ENCODE measurements at regions not wholly inside any gene's neighbourhood (a gene's known extent, or its start where the extent isn't known, plus 50 kb on each side); places are given as distances from the start of the nearest gene placed in this dataset.
A peak's percentile ranks its signal among the peaks of the same experiment; 100 is the strongest.

DNA sequence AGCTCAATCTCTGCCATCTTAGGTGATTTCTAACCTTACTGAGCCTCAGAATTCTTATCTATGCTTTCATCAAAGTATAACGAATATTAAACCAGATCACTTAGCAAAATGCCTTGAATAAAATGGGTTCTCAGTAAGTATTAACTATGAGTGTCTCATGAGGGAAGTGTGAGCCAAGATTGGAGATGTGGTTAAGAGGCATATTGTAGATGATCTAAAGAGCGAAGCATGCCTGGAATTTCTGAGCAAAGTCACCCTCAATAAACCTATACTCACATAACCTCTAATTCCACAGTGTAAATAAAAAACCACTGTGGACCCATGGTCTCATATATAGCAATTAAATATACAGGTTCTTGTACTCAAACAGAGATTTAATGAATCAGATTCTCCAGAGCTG is 193.1 kb upstream of the FSCB start:
- Histone ChIP-seq H3K9me3 (replicated peaks in 1 of 11) (peaks cover 0 to 10% (median 0%) of the 10 kb centered on the region in 11 experiments; a peak in 2 of 22 replicates), H4K20me1 (no peaks in the 10 kb centered on the region), H3K4me3 (no peak overlapping the region), H3K36me3 (no peaks in the 10 kb centered on the region), H3K4me2 (no peak overlapping the region), H3K27me3 (no peaks in the 10 kb centered on the region), H3K27ac (no peak overlapping the region), H3K4me1 (no peaks in the 10 kb centered on the region), H3K9ac (no peak overlapping the region)
- TF ChIP-seq Cebpa-rat (IDR thresholded peaks at IDR 0.05) = no peak

DNA sequence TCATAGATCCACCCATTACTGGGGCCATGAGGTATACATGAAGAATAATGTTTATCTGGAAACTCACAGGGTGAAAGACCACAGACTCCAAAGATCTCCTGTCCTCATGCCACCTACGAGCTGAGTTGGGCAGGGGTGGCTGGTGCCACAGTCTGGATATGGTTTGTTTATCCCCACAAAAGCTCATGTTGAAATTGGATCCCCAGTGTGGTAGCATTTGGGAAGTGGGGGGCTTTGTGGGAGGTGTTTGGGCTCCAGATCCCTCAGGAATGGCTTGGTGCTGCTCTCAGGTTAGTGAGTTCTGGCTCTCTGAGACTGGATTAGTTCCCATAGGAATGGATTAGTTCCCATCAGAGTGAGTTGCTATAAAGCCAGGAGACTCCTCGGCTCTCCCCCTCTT is 192.3 kb upstream of the FSCB start:
- Histone ChIP-seq H3K4me1 (no peaks in the 10 kb centered on the region), H3K4me3 (no peak overlapping the region), H3K27me3 (no peaks in the 10 kb centered on the region), H4K20me1 (no peaks in the 10 kb centered on the region), H3K36me3 (no peaks in the 10 kb centered on the region), H3K27ac (no peak overlapping the region), H3K9me3 (replicated peaks in 1 of 11) (peaks cover 0 to 10% (median 0%) of the 10 kb centered on the region in 11 experiments; a peak in 2 of 22 replicates), H3K9ac (no peak overlapping the region), H3K4me2 (no peak overlapping the region)
- TF ChIP-seq Cebpa-rat (IDR thresholded peaks at IDR 0.05) = no peak

DNA sequence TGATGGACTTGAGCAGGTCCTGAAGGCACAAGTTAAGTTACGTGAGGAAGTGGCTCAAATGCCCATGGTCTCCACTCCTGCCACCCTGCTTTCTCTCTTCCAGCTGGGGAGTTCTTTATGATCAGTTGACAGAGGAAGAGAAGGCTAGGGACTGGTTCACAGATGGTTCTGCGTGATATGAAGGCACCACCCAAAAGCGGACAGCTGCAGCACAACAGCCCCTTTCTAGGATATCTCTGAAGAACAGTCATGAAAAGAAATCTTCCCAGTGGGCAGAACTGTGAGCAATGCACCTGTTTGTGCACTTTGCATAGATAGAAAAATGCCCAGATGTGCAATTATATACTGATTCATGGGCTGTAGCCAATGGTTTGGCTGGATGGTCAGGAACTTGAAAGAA is 162.4 kb upstream of the FSCB start:
- peaks cover 15 to 26% (median 20%) of the 10 kb centered on the region in 11 experiments; a peak in 21 of 22 replicates for H3K9me3 ChIP-seq (replicated peaks in 1 of 11)
- no peak overlapping the region for H3K4me2 ChIP-seq
- H3K4me3 ChIP-seq = no peak overlapping the region
- TF ChIP-seq Cebpa-rat (IDR thresholded peaks at IDR 0.05) = no peak
- no peak overlapping the region for H3K9ac ChIP-seq
- no peaks in the 10 kb centered on the region for H4K20me1 ChIP-seq
- H3K27ac ChIP-seq = no peak overlapping the region
- no peaks in the 10 kb centered on the region for H3K36me3 ChIP-seq
- H3K4me1 ChIP-seq = no peaks in the 10 kb centered on the region
- no peaks in the 10 kb centered on the region for H3K27me3 ChIP-seq

DNA sequence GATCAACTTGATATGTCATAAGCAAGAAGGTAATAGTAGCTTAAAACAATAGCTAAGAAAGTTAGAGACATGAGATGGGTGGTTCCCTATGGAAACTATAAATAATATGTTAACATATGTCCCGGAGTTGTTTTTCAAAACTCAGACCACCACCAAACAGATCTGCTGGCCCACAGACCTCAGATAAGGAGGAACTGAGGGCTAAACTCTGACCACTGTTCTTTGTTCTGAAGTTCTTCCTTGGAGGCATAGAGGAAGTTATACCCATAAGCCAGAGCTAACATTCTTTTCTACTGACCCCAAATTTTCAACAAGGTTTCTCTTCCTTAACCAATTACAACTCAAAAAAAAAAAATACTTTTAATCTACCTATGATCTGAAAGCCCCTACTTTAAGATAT is 156.1 kb upstream of the FSCB start:
- Histone ChIP-seq H3K4me1 (peaks cover 0 to 14% (median 6%) of the 10 kb centered on the region in 10 experiments; a peak in 10 of 20 replicates), H3K9ac (no peak overlapping the region), H3K27ac (no peak overlapping the region), H3K36me3 (no peaks in the 10 kb centered on the region), H3K4me3 (no peak overlapping the region), H3K9me3 (replicated peaks in 1 of 11) (peaks cover 0 to 7% (median 0%) of the 10 kb centered on the region in 11 experiments; a peak in 1 of 22 replicates), H3K27me3 (no peaks in the 10 kb centered on the region), H4K20me1 (no peaks in the 10 kb centered on the region), H3K4me2 (peak overlapping the region in 1 of 11 experiments; percentile 7; a peak in 3 of 22 replicates)
- no peak for TF ChIP-seq Cebpa-rat (IDR thresholded peaks at IDR 0.05)

DNA sequence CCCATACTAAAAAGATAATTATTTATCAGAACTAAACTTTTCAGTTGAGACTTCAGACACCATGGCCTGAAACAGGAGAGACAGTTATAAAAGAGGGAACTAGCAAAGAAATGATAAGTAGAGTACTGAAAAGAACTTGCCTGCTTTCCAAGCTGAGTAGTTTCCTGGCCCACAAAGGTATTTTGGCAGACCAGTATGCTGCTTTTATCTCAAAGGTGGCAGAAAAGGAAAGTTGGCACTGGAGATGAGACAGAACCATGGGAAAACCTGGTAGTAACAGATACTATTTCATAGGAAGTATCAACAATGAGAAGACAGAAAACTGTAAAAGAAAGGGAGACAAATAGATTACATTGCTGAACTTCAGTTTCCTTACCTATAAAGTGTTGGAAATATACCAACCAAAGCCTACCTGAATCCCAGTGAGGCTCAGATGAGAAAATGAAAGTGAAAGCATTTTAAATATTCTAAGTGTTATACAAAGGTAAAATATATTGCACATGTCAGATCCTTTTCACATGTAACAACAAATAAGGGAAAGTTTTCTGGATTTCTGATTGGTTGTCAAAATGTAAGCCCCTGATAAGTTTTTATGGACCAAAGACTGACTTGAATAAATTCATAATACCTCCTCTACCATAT is 155.3 kb upstream of the FSCB start:
- Histone ChIP-seq H3K4me1 (peaks cover 0 to 14% (median 6%) of the 10 kb centered on the region in 10 experiments; a peak in 10 of 20 replicates), H3K9ac (no peak overlapping the region), H3K27me3 (no peaks in the 10 kb centered on the region), H3K4me2 (peak overlapping the region in 1 of 11 experiments; percentile 7; a peak in 2 of 22 replicates), H3K27ac (no peak overlapping the region), H3K9me3 (replicated peaks in 1 of 11) (peaks cover 0 to 7% (median 0%) of the 10 kb centered on the region in 11 experiments; a peak in 1 of 22 replicates), H3K4me3 (no peak overlapping the region), H3K36me3 (no peaks in the 10 kb centered on the region), H4K20me1 (no peaks in the 10 kb centered on the region)
- no peak for TF ChIP-seq Cebpa-rat (IDR thresholded peaks at IDR 0.05)

DNA sequence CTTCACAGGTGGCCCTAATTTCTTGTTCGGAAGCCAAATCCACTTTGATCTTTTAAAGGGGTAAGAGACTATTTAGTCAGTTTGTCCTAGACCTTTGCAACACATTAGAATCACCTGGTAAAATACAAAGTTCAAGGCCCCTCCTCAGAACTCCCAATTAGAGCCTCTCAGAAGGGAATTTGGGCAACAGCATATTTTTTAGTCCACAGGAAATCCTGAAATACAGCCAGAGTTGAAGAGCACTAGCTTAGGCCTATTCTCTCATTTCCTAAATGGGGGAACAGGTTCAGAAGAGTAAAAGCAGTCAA is 151.3 kb upstream of the FSCB start:
- Histone ChIP-seq H3K4me3 (no peak overlapping the region), H3K4me2 (no peak overlapping the region), H3K36me3 (no peaks in the 10 kb centered on the region), H4K20me1 (no peaks in the 10 kb centered on the region), H3K27ac (no peak overlapping the region), H3K27me3 (no peaks in the 10 kb centered on the region), H3K4me1 (peaks cover 0 to 13% (median 6%) of the 10 kb centered on the region in 10 experiments; a peak in 10 of 20 replicates), H3K9ac (no peak overlapping the region), H3K9me3 (replicated peaks in 1 of 11) (no peaks in the 10 kb centered on the region)
- TF ChIP-seq Cebpa-rat (IDR thresholded peaks at IDR 0.05) = no peak

DNA sequence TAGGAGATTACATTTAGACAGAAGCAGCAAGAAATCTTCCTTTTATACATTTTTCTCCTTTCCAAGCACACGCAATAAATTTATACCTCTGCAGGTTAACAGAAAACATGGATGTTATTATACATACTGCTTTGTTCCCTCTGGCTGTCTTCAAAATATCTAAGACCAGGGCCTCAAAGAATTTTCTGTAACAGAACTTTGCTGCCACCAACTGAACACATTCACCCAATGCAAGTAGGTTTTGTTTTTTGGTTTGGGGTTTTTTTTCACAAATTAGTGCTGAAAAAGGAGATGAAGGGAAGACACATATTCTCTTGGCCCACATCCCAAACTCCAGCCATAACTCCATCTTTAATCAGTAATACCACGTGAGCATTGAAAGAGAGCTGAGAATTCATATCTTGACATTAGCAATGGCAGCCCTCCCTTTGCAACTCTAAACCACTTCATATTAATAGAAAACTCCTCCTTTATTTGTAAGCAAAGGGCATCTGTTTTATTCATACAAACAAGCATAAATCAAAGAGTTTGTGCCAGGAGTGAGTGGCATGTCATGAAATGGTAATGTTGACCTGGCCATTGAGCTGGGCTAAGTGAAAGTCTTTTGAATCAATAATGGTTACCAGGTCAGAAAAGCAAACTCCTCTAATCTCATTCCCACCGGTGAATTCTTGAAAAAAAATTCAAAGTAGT is 150.8 kb upstream of the FSCB start:
- Histone ChIP-seq H3K9me3 (replicated peaks in 1 of 11) (no peaks in the 10 kb centered on the region), H4K20me1 (no peaks in the 10 kb centered on the region), H3K4me2 (no peak overlapping the region), H3K4me3 (no peak overlapping the region), H3K27ac (no peak overlapping the region), H3K4me1 (peaks cover 0 to 8% (median 4%) of the 10 kb centered on the region in 10 experiments; a peak in 10 of 20 replicates), H3K9ac (no peak overlapping the region), H3K27me3 (no peaks in the 10 kb centered on the region), H3K36me3 (no peaks in the 10 kb centered on the region)
- no peak for TF ChIP-seq Cebpa-rat (IDR thresholded peaks at IDR 0.05)

DNA sequence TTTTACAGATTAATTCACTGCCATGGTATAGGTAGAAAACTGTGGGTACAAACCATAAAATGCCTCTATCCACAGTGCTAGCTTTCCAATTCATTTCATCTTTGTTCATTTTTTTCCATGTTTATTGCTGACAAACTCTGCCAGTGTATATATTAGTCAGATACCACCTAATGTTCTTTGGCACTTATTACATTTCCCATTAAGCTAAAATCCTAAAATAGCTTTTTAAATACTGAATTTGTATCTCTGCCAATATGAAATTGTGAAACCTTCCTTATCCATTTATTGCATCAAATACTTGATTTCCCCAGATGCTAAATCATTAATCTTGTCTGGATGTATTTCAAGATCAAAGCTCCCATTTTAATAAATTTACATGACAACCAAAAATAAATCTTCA is 150.1 kb upstream of the FSCB start:
- H3K4me3 ChIP-seq = no peak overlapping the region
- H3K27ac ChIP-seq = no peak overlapping the region
- no peak overlapping the region for H3K9ac ChIP-seq
- TF ChIP-seq Cebpa-rat (IDR thresholded peaks at IDR 0.05) = no peak
- no peaks in the 10 kb centered on the region for H3K36me3 ChIP-seq
- H3K9me3 ChIP-seq (replicated peaks in 1 of 11) = no peaks in the 10 kb centered on the region
- H3K27me3 ChIP-seq = no peaks in the 10 kb centered on the region
- H3K4me1 ChIP-seq = peaks cover 0 to 7% (median 2%) of the 10 kb centered on the region in 10 experiments; a peak in 8 of 20 replicates
- no peak overlapping the region for H3K4me2 ChIP-seq
- no peaks in the 10 kb centered on the region for H4K20me1 ChIP-seq

DNA sequence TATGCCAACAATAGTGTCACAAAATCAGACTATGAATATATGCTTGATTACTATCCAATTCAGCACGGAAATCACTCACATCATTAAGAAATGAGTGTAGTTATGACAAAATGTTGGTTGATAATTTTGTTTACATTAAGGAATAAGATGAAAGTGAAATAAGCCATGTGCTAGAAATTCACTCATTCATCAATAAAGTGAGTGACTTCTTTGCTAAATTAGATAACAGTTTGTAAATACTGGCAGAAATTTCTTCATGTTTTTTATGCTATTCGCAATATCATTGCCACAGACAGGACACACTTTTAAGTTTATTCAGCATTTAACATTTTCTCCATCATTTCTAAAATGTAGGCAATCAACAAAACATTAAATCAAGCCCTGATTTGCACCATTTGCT is 147.5 kb upstream of the FSCB start:
- no peaks in the 10 kb centered on the region for H4K20me1 ChIP-seq
- TF ChIP-seq Cebpa-rat (IDR thresholded peaks at IDR 0.05) = no peak
- H3K27me3 ChIP-seq = no peaks in the 10 kb centered on the region
- H3K4me1 ChIP-seq = no peaks in the 10 kb centered on the region
- H3K9ac ChIP-seq = no peak overlapping the region
- no peak overlapping the region for H3K4me3 ChIP-seq
- H3K4me2 ChIP-seq = no peak overlapping the region
- H3K27ac ChIP-seq = no peak overlapping the region
- H3K9me3 ChIP-seq (replicated peaks in 1 of 11) = no peaks in the 10 kb centered on the region
- no peaks in the 10 kb centered on the region for H3K36me3 ChIP-seq

DNA sequence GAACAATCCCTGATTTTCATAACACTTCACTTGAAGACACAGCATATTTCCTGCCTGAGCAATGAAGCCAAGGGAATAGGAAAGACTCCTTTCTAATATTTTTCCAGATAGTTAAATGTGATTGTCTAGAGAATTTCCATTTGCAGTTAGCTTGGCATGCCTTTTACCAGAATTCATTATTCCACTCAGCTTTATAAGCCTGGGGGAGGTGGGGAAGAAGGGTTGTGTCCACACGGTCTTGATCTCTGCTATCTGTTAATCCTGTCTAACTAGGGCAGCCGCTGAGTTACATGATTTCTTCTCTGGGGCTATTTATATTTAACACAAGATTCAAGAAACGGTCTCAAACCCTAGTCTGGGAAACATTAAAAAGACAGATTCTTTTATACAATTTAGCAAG is 146.6 kb upstream of the FSCB start:
- no peaks in the 10 kb centered on the region for H3K36me3 ChIP-seq
- H4K20me1 ChIP-seq = no peaks in the 10 kb centered on the region
- no peaks in the 10 kb centered on the region for H3K27me3 ChIP-seq
- H3K9ac ChIP-seq = no peak overlapping the region
- no peak overlapping the region for H3K4me2 ChIP-seq
- no peak for TF ChIP-seq Cebpa-rat (IDR thresholded peaks at IDR 0.05)
- no peaks in the 10 kb centered on the region for H3K9me3 ChIP-seq (replicated peaks in 1 of 11)
- no peak overlapping the region for H3K27ac ChIP-seq
- no peak overlapping the region for H3K4me3 ChIP-seq
- H3K4me1 ChIP-seq = no peaks in the 10 kb centered on the region

Data from BLaER1 treated with 17β-estradiol and CSF1 and Interleukin-3, amounts not matched to agents 10 nM and 100 nM (cell line).